ENCODE measurements at regions not wholly inside any gene's neighbourhood (a gene's known extent, or its start where the extent isn't known, plus 50 kb on each side); places are given as distances from the start of the nearest gene placed in this dataset.
A peak's percentile ranks its signal among the peaks of the same experiment; 100 is the strongest.

- TF ChIP-seq CTCF (IDR thresholded peaks at IDR 0.05) (no peak), TCF12 (IDR thresholded peaks at IDR 0.05) (no peak), POLR2AphosphoS5 (IDR thresholded peaks at IDR 0.05; ENCODE audit: low read depth, low read length) (no peak), TEAD4 (IDR thresholded peaks at IDR 0.05; ENCODE audit: borderline replicate concordance, insufficient read depth) (no peak), FOSL2 (IDR thresholded peaks at IDR 0.05; ENCODE audit: borderline replicate concordance, low read depth) (no peak), PBX3 (IDR thresholded peaks at IDR 0.05) (no peak), NRF1 (IDR thresholded peaks at IDR 0.05; ENCODE audit: low read depth, low read length) (no peak)
Observed at GRCh38 chr16:55184052-55184451, 140.0 kb upstream of the IRX6 start (continued).

DNA sequence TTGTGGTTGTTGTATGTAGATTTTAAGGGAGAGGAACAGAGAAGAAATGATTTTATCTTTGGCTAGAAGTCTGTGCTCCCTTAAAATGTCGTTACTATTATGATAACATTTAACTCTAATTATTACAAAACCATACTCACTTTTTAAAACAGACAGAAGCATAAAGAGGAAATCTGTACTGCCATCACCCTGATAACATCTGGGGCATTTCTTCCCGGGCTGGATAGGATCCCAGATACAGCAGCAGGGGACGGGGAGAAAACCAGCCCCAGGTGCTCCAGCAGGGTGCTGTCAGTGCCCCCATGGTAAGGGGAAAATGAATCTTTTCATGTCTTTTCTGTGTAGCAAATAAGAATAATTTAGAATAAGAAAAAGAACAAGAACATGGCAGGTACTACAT lies 139.4 kb upstream of the IRX6 start:
- H3K4me3 ChIP-seq (ENCODE audit: low read depth in 2 of 2, low read length in 1 of 2): no peak overlapping the region
- H3K9ac ChIP-seq: no peak overlapping the region
- peaks cover 0 to 12% of the 10 kb centered on the region in 2 experiments; a peak in 2 of 4 replicates for H3K4me1 ChIP-seq (ENCODE audit: control insufficient read depth in 1 of 2, insufficient read depth in 2 of 2, low read depth in 1 of 2, low read length in 1 of 2)
- no peak overlapping the region for H2AFZ ChIP-seq (ENCODE audit: low read depth)
- H4K20me1 ChIP-seq (ENCODE audit: insufficient read depth): no peaks in the 10 kb centered on the region
- no peaks in the 10 kb centered on the region for H3F3A ChIP-seq (replicated peaks; ENCODE audit: insufficient read depth)
- H3K79me2 ChIP-seq (ENCODE audit: insufficient read depth): no peaks in the 10 kb centered on the region
- no peaks in the 10 kb centered on the region for H3K9me3 ChIP-seq
- H3K27ac ChIP-seq (ENCODE audit: low read depth in 2 of 2, low read length in 1 of 2): peak overlapping the region in 1 of 2 experiments; percentile 44; a peak in 1 of 4 replicates
- ChIA-PET POLR2A (interaction anchor here (0.5 kb wide), 1 partner anchor 13 kb away, joined by 3 read pairs; no protein-coding TSS in a partner anchor), CTCF (interaction anchor here (1.1 kb wide), 1 partner anchor 64 kb away, joined by 3 read pairs; no protein-coding TSS in a partner anchor)
- no peaks in the 10 kb centered on the region for H3K36me3 ChIP-seq (replicated peaks in 1 of 2; ENCODE audit: control insufficient read depth in 1 of 2, insufficient read depth in 2 of 2, low read length in 1 of 2)
- DNase-seq: peak; percentile 42
- WGBS (ENCODE audit: low lambda C conversion rate): 0% methylated on average over 3 of the region's 3 CpGs
- no peak overlapping the region for H3K4me2 ChIP-seq
- no peaks in the 10 kb centered on the region for H3K27me3 ChIP-seq (ENCODE audit: insufficient read depth)
- TF ChIP-seq RCOR1 (IDR thresholded peaks at IDR 0.05; ENCODE audit: low read length): no peak
- TF ChIP-seq GATA2 (CRISPR knock-in tag; IDR thresholded peaks at IDR 0.05): peak; percentile 71
- no peak for TF ChIP-seq RAD21 (IDR thresholded peaks at IDR 0.05; ENCODE audit: low read length)
- TF ChIP-seq SMC3 (IDR thresholded peaks at IDR 0.05; ENCODE audit: low read depth, low read length): no peak
- TF ChIP-seq POLR2AphosphoS5 (IDR thresholded peaks at IDR 0.05; ENCODE audit: low read depth, low read length): no peak
- TF ChIP-seq FOXM1 (IDR thresholded peaks at IDR 0.05; ENCODE audit: low read depth): no peak
- no peak for TF ChIP-seq GABPA (IDR thresholded peaks at IDR 0.05; ENCODE audit: low read depth)
- no peak for TF ChIP-seq ELF1 (IDR thresholded peaks at IDR 0.05)
- TF ChIP-seq TEAD4 (IDR thresholded peaks at IDR 0.05; ENCODE audit: borderline replicate concordance, insufficient read depth): no peak
- no peak for TF ChIP-seq NRF1 (IDR thresholded peaks at IDR 0.05; ENCODE audit: low read depth, low read length)
- no peak for TF ChIP-seq MEF2A (IDR thresholded peaks at IDR 0.05; ENCODE audit: borderline replicate concordance, low read depth)
- no peak for TF ChIP-seq SIN3A (IDR thresholded peaks at IDR 0.05; ENCODE audit: borderline replicate concordance, low read depth, low read length)
- TF ChIP-seq JUND (IDR thresholded peaks at IDR 0.05): no peak
- no peak for TF ChIP-seq FOXJ3 (CRISPR knock-in tag; IDR thresholded peaks at IDR 0.05)
- TF ChIP-seq RXRA (IDR thresholded peaks at IDR 0.05; ENCODE audit: borderline replicate concordance, low read depth): no peak
- TF ChIP-seq CHD2 (IDR thresholded peaks at IDR 0.05; ENCODE audit: low read length, partially characterized antibody): no peak
- peak in 1 of 2 experiments; percentile 51; a peak in 1 of 4 replicates for TF ChIP-seq EP300 (IDR thresholded peaks at IDR 0.05; ENCODE audit: borderline replicate concordance in 1 of 2, low read depth in 1 of 2, low read length in 1 of 2)
- no peaks in the 10 kb centered on the region for H3K9me2 ChIP-seq

Measured in SK-N-SH (cell line).